HepG2 (cell line): ENCODE measurements at regions not wholly inside any gene's neighbourhood (a gene's known extent, or its start where the extent isn't known, plus 50 kb on each side); places are given as distances from the start of the nearest gene placed in this dataset.

ENCODE experiments used
- ATAC-seq: fragments of 200-7000 bp; cut with Tn5 transposase; 3 replicates; pipeline ENCODE4 v1.9.1; 2020; ENCODE audit warnings: mild to moderate bottlenecking, moderate library complexity
- BruUV-seq: library from RNA; stranded (reverse); fragments of 400-500 nt; replicated peaks from 2 replicates; lab custom pipeline; 2021; lab: Mats Ljungman, UMichigan
- CTCF ChIA-PET: fragments of 300-600 bp; formaldehyde crosslinking; extraction: SDS; loops from one replicate; lab custom pipeline; 2021; ENCODE audit warnings: low total read pairs, inconsistent platforms, low intra/inter-chr PET ratio; lab: Yijun Ruan, JAX
- POLR2A ChIA-PET: fragments of 350-600 bp; sonication (Branson Sonifier 250); formaldehyde crosslinking; loops from one replicate; lab custom pipeline; 2020; ENCODE audit warnings: antibody characterized with exemption, inconsistent platforms; lab: Yijun Ruan, JAX
- DNase-seq: peaks from one replicate; pipeline ENCODE4 v3.0.0-alpha.2; 2015; ENCODE audit warnings: low spot score
- FAIRE-seq: peaks from 3 replicates; lab custom pipeline; 2011; peaks lifted over from hg19 to GRCh38; lab: Jason Lieb, UNC
- H2AFZ ChIP-seq: one replicate; pipeline ENCODE4 v1.6.1; 2011; ENCODE audit warnings: low read length, inconsistent platforms
- H3K27ac ChIP-seq: fragments of 300-600 bp; 3 replicates; pipeline ENCODE4 v1.8.0; 2011; ENCODE audit warnings: mixed run types, mild to moderate bottlenecking, mixed read lengths, low read length, inconsistent platforms; ENCODE audit not compliant: insufficient read depth; ENCODE audit errors: extremely low read length
- H3K27me3 ChIP-seq, 2 experiments: fragments of 200-600 bp in 1 of 2; 2 replicates in 1 of 2; 3 replicates in 1 of 2; pipeline versions ENCODE4 v1.6.0 to v1.8.0; 2011; ENCODE audit warnings: low read length in 2 of 2, mild to moderate bottlenecking in 2 of 2, moderate library complexity in 2 of 2, inconsistent platforms in 1 of 2; ENCODE audit not compliant: insufficient read depth in 2 of 2, control insufficient read depth in 1 of 2
- H3K36me3 ChIP-seq, 2 experiments: fragments of 200-600 bp in 1 of 2; replicated peaks in 1 of 2; 2 replicates in 1 of 2; 3 replicates in 1 of 2; pipeline versions ENCODE4 v1.5.1 to v1.8.0; 2011; ENCODE audit warnings: low read length in 2 of 2, inconsistent platforms in 1 of 2; ENCODE audit not compliant: insufficient read depth in 2 of 2, control insufficient read depth in 1 of 2
- H3K4me1 ChIP-seq: 2 replicates; pipeline ENCODE4 v1.5.1; 2012; ENCODE audit warnings: low read length, inconsistent platforms; ENCODE audit not compliant: insufficient read depth
- H3K4me2 ChIP-seq: 2 replicates; pipeline ENCODE4 v1.6.0; 2011; ENCODE audit warnings: low read depth, low read length, inconsistent platforms
- H3K4me3 ChIP-seq, 3 experiments: fragments of 200-600 bp in 1 of 3; sonication (generic), shearing (Covaris generic) in 1 of 3; replicated peaks in 1 of 3; 2 replicates each; pipeline ENCODE4 v1.5.1; 2011 to 2016; ENCODE audit warnings: low read length in 3 of 3, inconsistent platforms in 2 of 3, low read depth in 2 of 3, mild to moderate bottlenecking in 2 of 3, control low read depth in 1 of 3, mixed read lengths in 1 of 3; ENCODE audit not compliant: insufficient read depth in 1 of 3
- H3K79me2 ChIP-seq: one replicate; pipeline ENCODE4 v1.6.1; 2011; ENCODE audit warnings: low read length, inconsistent platforms; ENCODE audit not compliant: insufficient read depth
- H3K9ac ChIP-seq: 2 replicates; pipeline ENCODE4 v1.6.0; 2011; ENCODE audit warnings: mild to moderate bottlenecking, low read depth, low read length, inconsistent platforms; ENCODE audit not compliant: insufficient read depth
- H3K9me3 ChIP-seq: 2 replicates; pipeline ENCODE4 v1.5.1; 2012; ENCODE audit warnings: mild to moderate bottlenecking, low read length
- H4K20me1 ChIP-seq: 2 replicates; pipeline ENCODE4 v1.6.0; 2011; ENCODE audit warnings: inconsistent platforms, mild to moderate bottlenecking, low read length, moderate library complexity; ENCODE audit not compliant: insufficient read depth
- ATAD3A ChIP-seq: sonication (generic); formaldehyde crosslinking; IDR thresholded peaks from 2 replicates; pipeline ENCODE4 v1.4.0; 2020; ENCODE audit warnings: missing genetic modification reagents
- BRCA1 ChIP-seq: sonication (generic); formaldehyde crosslinking; IDR thresholded peaks from 2 replicates; pipeline ENCODE4 v1.4.0; 2020; ENCODE audit warnings: missing genetic modification reagents
- EED ChIP-seq: sonication (generic); formaldehyde crosslinking; IDR thresholded peaks from 2 replicates; pipeline ENCODE4 v1.5.0; 2020; ENCODE audit warnings: mild to moderate bottlenecking, missing genetic modification reagents
- FOXA1 ChIP-seq, 2 experiments: fragments of 450-650 bp in 1 of 2; sonication (generic) in 1 of 2; formaldehyde crosslinking in 1 of 2; IDR thresholded peaks; 2 replicates each; pipeline versions ENCODE4 v1.4.0 to v1.6.1; 2016 to 2020; ENCODE audit warnings: missing genetic modification reagents in 1 of 2
- KLF12 ChIP-seq: sonication (generic); formaldehyde crosslinking; IDR thresholded peaks from 2 replicates; pipeline ENCODE4 v1.4.0; 2020; ENCODE audit warnings: missing genetic modification reagents, borderline replicate concordance
- KLF15 ChIP-seq: sonication (generic); formaldehyde crosslinking; IDR thresholded peaks from 2 replicates; pipeline ENCODE4 v1.8.1; 2023; ENCODE audit warnings: borderline replicate concordance, mild to moderate bottlenecking, inconsistent platforms, missing genetic modification reagents, mixed read lengths
- KLF9 ChIP-seq: IDR thresholded peaks from 2 replicates; pipeline ENCODE4 v1.6.1; 2016; ENCODE audit warnings: low read depth
- NFATC3 ChIP-seq: sonication (generic); formaldehyde crosslinking; IDR thresholded peaks from 2 replicates; pipeline ENCODE4 v1.5.1; 2020; ENCODE audit warnings: mild to moderate bottlenecking, missing genetic modification reagents
- NFRKB ChIP-seq: fragments of 450-650 bp; IDR thresholded peaks from 2 replicates; pipeline ENCODE4 v1.6.1; 2017
- NFYC ChIP-seq: IDR thresholded peaks from 2 replicates; pipeline ENCODE4 v1.6.1; 2016; ENCODE audit warnings: missing genetic modification reagents, missing compliant biosample characterization
- STAG1 ChIP-seq: sonication (generic); formaldehyde crosslinking; IDR thresholded peaks from 2 replicates; pipeline ENCODE4 v1.4.0; 2020; ENCODE audit warnings: missing genetic modification reagents
- ZNF205 ChIP-seq: IDR thresholded peaks from 2 replicates; pipeline ENCODE4 v1.6.1; 2018; ENCODE audit warnings: missing biosample characterization, missing genetic modification reagents
- ZNF460 ChIP-seq: sonication (generic); formaldehyde crosslinking; IDR thresholded peaks from 2 replicates; pipeline ENCODE4 v1.5.1; 2020; ENCODE audit warnings: missing genetic modification reagents, mild to moderate bottlenecking, borderline replicate concordance
- ZNF501 ChIP-seq: sonication (generic); formaldehyde crosslinking; IDR thresholded peaks from 2 replicates; pipeline ENCODE4 v1.5.1; 2020; ENCODE audit warnings: mild to moderate bottlenecking, moderate library complexity, missing genetic modification reagents
- ZNF816 ChIP-seq: sonication (generic); formaldehyde crosslinking; IDR thresholded peaks from 2 replicates; pipeline ENCODE4 v1.8.0; 2022; ENCODE audit warnings: missing genetic modification reagents, mild to moderate bottlenecking, borderline replicate concordance
- ZNF879 ChIP-seq: sonication (generic); formaldehyde crosslinking; IDR thresholded peaks from 2 replicates; pipeline ENCODE4 v1.8.1; 2023; ENCODE audit warnings: missing genetic modification reagents
- WGBS: methylation state at CpG from one replicate; pipeline ENCODE4 v1.1.6; 2017; ENCODE audit warnings: low lambda C conversion rate; 5-methylcytosine and 5-hydroxymethylcytosine counted together
- in situ Hi-C: cut with HindIII; loops from 2 replicates; pipeline ENCODE4 v1.10.0; 2017; ENCODE audit warnings: low pct_unique_long_range_greater_than_20kb; ENCODE audit not compliant: extremely low pct_ligation_motif_present
- intact Hi-C: fragments of 100-400 bp; cut with micrococcal nuclease; formaldehyde crosslinking; loops from one replicate; pipeline ENCODE4 v1.10.0; 2022; ENCODE audit not compliant: unreplicated experiment
- TF ChIP-seq, protein P1 (sequence below): sonication (generic); formaldehyde crosslinking; IDR thresholded peaks from 2 replicates; pipeline ENCODE4 v1.4.0; 2020; ENCODE audit warnings: missing genetic modification reagents, mild to moderate bottlenecking, borderline replicate concordance
- TF ChIP-seq, protein P2 (sequence below): sonication (generic); formaldehyde crosslinking; IDR thresholded peaks from 2 replicates; pipeline ENCODE4 v1.5.1; 2020; ENCODE audit warnings: mild to moderate bottlenecking, missing genetic modification reagents, borderline replicate concordance

DNA sequence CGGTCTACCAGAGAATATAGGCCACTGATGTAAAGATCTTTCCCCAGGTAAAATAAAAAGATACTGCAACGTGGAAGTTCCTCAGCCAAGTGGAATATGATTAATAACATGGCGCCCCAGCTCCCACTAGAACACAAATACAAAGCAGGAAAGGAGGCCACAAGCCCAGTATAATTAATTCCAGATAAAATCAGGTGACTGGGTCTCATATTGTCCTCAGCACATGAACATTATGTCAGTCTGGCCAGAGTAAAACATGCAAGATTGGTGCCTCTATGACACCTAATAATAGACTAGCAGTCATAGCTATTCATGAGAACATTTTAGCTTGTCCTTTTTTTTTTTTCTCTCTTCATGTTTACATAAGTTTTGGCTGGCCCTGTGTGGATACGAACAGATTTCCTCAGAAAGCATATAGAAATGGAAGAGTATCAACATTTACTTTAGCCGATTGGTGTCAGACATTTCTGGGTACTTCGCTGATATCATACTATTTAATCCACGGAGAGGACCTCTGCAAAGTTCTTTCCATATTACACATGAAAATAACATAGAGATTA, 523.8 kb upstream of the SETBP1 start:
- no peak for ATAC-seq
- ChIA-PET CTCF (no interaction called here), POLR2A (no interaction called here)
- H3K4me1 ChIP-seq = no peaks in the 10 kb centered on the region
- H4K20me1 ChIP-seq = no peaks in the 10 kb centered on the region
- no peak for FAIRE-seq
- in situ Hi-C loops (no loop called here), intact Hi-C loops (no loop called here)
- no peaks in the 10 kb centered on the region for H3K79me2 ChIP-seq
- no peaks in the 10 kb centered on the region for H3K36me3 ChIP-seq
- no peak for DNase-seq
- H3K4me3 ChIP-seq = no peak overlapping the region
- H2AFZ ChIP-seq = no peak overlapping the region
- H3K27me3 ChIP-seq = no peaks in the 10 kb centered on the region; a peak in 1 of 5 replicates
- H3K9me3 ChIP-seq = peaks cover 36% of the 10 kb centered on the region
- 9% methylated on average over 7 of the region's 7 CpGs for WGBS
- H3K9ac ChIP-seq = no peak overlapping the region
- H3K27ac ChIP-seq = no peak overlapping the region
- no TSS peak for BruUV-seq
- H3K4me2 ChIP-seq = no peak overlapping the region
- TF ChIP-seq, protein P1, sequence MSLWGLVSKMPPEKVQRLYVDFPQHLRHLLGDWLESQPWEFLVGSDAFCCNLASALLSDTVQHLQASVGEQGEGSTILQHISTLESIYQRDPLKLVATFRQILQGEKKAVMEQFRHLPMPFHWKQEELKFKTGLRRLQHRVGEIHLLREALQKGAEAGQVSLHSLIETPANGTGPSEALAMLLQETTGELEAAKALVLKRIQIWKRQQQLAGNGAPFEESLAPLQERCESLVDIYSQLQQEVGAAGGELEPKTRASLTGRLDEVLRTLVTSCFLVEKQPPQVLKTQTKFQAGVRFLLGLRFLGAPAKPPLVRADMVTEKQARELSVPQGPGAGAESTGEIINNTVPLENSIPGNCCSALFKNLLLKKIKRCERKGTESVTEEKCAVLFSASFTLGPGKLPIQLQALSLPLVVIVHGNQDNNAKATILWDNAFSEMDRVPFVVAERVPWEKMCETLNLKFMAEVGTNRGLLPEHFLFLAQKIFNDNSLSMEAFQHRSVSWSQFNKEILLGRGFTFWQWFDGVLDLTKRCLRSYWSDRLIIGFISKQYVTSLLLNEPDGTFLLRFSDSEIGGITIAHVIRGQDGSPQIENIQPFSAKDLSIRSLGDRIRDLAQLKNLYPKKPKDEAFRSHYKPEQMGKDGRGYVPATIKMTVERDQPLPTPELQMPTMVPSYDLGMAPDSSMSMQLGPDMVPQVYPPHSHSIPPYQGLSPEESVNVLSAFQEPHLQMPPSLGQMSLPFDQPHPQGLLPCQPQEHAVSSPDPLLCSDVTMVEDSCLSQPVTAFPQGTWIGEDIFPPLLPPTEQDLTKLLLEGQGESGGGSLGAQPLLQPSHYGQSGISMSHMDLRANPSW (CRISPR knock-in tag) = no peak
- TF ChIP-seq NFYC = no peak
- no peak for TF ChIP-seq KLF15 (CRISPR knock-in tag)
- TF ChIP-seq NFATC3 (CRISPR knock-in tag) = no peak
- no peak for TF ChIP-seq ATAD3A
- TF ChIP-seq ZNF205 = no peak
- TF ChIP-seq FOXA1 (IDR thresholded peaks at IDR 0.05) = no peak
- no peak for TF ChIP-seq FOXA1 (CRISPR knock-in tag; IDR thresholded peaks at IDR 0.05)
- no peak for TF ChIP-seq BRCA1 (CRISPR knock-in tag)
- TF ChIP-seq ZNF460 = no peak
- TF ChIP-seq KLF9 (CRISPR knock-in tag) = no peak
- TF ChIP-seq ZNF501 (CRISPR knock-in tag) = no peak
- no peak for TF ChIP-seq STAG1 (CRISPR knock-in tag)
- no peak for TF ChIP-seq ZNF816 (CRISPR knock-in tag)
- TF ChIP-seq EED (CRISPR knock-in tag) = no peak
- TF ChIP-seq, protein P2, sequence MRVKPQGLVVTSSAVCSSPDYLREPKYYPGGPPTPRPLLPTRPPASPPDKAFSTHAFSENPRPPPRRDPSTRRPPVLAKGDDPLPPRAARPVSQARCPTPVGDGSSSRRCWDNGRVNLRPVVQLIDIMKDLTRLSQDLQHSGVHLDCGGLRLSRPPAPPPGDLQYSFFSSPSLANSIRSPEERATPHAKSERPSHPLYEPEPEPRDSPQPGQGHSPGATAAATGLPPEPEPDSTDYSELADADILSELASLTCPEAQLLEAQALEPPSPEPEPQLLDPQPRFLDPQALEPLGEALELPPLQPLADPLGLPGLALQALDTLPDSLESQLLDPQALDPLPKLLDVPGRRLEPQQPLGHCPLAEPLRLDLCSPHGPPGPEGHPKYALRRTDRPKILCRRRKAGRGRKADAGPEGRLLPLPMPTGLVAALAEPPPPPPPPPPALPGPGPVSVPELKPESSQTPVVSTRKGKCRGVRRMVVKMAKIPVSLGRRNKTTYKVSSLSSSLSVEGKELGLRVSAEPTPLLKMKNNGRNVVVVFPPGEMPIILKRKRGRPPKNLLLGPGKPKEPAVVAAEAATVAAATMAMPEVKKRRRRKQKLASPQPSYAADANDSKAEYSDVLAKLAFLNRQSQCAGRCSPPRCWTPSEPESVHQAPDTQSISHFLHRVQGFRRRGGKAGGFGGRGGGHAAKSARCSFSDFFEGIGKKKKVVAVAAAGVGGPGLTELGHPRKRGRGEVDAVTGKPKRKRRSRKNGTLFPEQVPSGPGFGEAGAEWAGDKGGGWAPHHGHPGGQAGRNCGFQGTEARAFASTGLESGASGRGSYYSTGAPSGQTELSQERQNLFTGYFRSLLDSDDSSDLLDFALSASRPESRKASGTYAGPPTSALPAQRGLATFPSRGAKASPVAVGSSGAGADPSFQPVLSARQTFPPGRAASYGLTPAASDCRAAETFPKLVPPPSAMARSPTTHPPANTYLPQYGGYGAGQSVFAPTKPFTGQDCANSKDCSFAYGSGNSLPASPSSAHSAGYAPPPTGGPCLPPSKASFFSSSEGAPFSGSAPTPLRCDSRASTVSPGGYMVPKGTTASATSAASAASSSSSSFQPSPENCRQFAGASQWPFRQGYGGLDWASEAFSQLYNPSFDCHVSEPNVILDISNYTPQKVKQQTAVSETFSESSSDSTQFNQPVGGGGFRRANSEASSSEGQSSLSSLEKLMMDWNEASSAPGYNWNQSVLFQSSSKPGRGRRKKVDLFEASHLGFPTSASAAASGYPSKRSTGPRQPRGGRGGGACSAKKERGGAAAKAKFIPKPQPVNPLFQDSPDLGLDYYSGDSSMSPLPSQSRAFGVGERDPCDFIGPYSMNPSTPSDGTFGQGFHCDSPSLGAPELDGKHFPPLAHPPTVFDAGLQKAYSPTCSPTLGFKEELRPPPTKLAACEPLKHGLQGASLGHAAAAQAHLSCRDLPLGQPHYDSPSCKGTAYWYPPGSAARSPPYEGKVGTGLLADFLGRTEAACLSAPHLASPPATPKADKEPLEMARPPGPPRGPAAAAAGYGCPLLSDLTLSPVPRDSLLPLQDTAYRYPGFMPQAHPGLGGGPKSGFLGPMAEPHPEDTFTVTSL (CRISPR knock-in tag) = no peak
- TF ChIP-seq NFRKB = no peak
- no peak for TF ChIP-seq ZNF879 (CRISPR knock-in tag)
- TF ChIP-seq KLF12 (CRISPR knock-in tag) = no peak
